CD4-positive, alpha-beta T cell (primary cell): ENCODE measurements at regions not wholly inside any gene's neighbourhood (a gene's known extent, or its start where the extent isn't known, plus 50 kb on each side); places are given as distances from the start of the nearest gene placed in this dataset.

Experiments used
- ATAC-seq: fragments of 200-7000 bp; cut with Tn5 transposase; one replicate; pipeline ENCODE4 v1.10.0; 2022; ENCODE audit warnings: mild to moderate bottlenecking; ENCODE audit not compliant: poor library complexity
- CTCF ChIA-PET: fragments of 350-600 bp; sonication (Branson Sonifier 250); formaldehyde crosslinking; loops from one replicate; lab custom pipeline; 2021; ENCODE audit warnings: antibody characterized with exemption, inconsistent platforms; lab: Charles Lee
- POLR2A ChIA-PET: fragments of 350-600 bp; sonication (Branson Sonifier 250); formaldehyde crosslinking; loops from one replicate; lab custom pipeline; 2021; ENCODE audit warnings: antibody characterized with exemption, inconsistent platforms; lab: Charles Lee
- DNase-seq, 14 experiments: peaks; one replicate each; pipeline ENCODE4 v3.0.0-alpha.2; 2013 to 2020; ENCODE audit warnings: mixed read lengths in 2 of 14
- H3K27ac ChIP-seq, 2 donors: one replicate each; pipeline versions ENCODE4 v1.5.1 to v1.7.0; 2013; ENCODE audit warnings: low read length in 2 of 2, low read depth in 1 of 2, mild to moderate bottlenecking in 1 of 2
- H3K27me3 ChIP-seq, 2 experiments: 1 replicate in 1 of 2; 2 replicates in 1 of 2; pipeline versions ENCODE4 v1.6.1 to v1.7.0; 2013; ENCODE audit warnings: low read length in 2 of 2, control low read depth in 1 of 2, mild to moderate bottlenecking in 1 of 2, moderate library complexity in 1 of 2; ENCODE audit not compliant: insufficient read depth in 2 of 2, control insufficient read depth in 1 of 2
- H3K36me3 ChIP-seq: one replicate; pipeline ENCODE4 v1.6.1; 2013; ENCODE audit warnings: low read length, control low read depth; ENCODE audit not compliant: insufficient read depth
- H3K4me1 ChIP-seq: one replicate; pipeline ENCODE4 v1.6.1; 2013; ENCODE audit warnings: low read length, control low read depth; ENCODE audit not compliant: insufficient read depth
- H3K4me3 ChIP-seq: one replicate; pipeline ENCODE4 v1.5.1; 2013; ENCODE audit warnings: mild to moderate bottlenecking, low read length, moderate library complexity
- H3K9me3 ChIP-seq, 2 experiments: 1 replicate in 1 of 2; 2 replicates in 1 of 2; pipeline versions ENCODE4 v1.6.1 to v1.7.0; 2013; ENCODE audit warnings: low read length in 2 of 2, mild to moderate bottlenecking in 2 of 2, control low read depth in 1 of 2, moderate library complexity in 1 of 2; ENCODE audit not compliant: control insufficient read depth in 1 of 2, insufficient read depth in 1 of 2
- H3K27ac Mint-ChIP-seq: one replicate; pipeline ENCODE4 v1.8.0; 2020; ENCODE audit warnings: mixed read lengths
- H3K27me3 Mint-ChIP-seq: one replicate; pipeline ENCODE4 v1.8.0; 2021; ENCODE audit warnings: mixed read lengths
- H3K36me3 Mint-ChIP-seq: one replicate; pipeline ENCODE4 v1.8.0; 2021; ENCODE audit warnings: low read depth, mixed read lengths
- H3K4me1 Mint-ChIP-seq: one replicate; pipeline ENCODE4 v1.8.0; 2021; ENCODE audit warnings: low read depth, mixed read lengths
- H3K4me3 Mint-ChIP-seq: one replicate; pipeline ENCODE4 v1.8.0; 2020; ENCODE audit warnings: mild to moderate bottlenecking, mixed read lengths
- H3K9me3 Mint-ChIP-seq: one replicate; pipeline ENCODE4 v1.8.0; 2020; ENCODE audit warnings: mixed read lengths
- intact Hi-C, 2 experiments: fragments of 100-400 bp; cut with DNase I in 1 of 2; cut with micrococcal nuclease in 1 of 2; formaldehyde crosslinking; loops; one replicate each; pipeline versions ENCODE4 v1.15.1 to v1.9.0; 2023 to 2025; cut with DNase I, micrococcal nuclease
- TF ChIP-seq, protein P1 (sequence below): fragments of 200-600 bp; IDR thresholded peaks from one replicate; pipeline ENCODE4 v1.8.0; 2022; ENCODE audit warnings: antibody characterized with exemption, mild to moderate bottlenecking

GRCh38 chr14:28494196-28494595, 272.4 kb upstream of the FOXG1 start:
- TF ChIP-seq, protein P1, sequence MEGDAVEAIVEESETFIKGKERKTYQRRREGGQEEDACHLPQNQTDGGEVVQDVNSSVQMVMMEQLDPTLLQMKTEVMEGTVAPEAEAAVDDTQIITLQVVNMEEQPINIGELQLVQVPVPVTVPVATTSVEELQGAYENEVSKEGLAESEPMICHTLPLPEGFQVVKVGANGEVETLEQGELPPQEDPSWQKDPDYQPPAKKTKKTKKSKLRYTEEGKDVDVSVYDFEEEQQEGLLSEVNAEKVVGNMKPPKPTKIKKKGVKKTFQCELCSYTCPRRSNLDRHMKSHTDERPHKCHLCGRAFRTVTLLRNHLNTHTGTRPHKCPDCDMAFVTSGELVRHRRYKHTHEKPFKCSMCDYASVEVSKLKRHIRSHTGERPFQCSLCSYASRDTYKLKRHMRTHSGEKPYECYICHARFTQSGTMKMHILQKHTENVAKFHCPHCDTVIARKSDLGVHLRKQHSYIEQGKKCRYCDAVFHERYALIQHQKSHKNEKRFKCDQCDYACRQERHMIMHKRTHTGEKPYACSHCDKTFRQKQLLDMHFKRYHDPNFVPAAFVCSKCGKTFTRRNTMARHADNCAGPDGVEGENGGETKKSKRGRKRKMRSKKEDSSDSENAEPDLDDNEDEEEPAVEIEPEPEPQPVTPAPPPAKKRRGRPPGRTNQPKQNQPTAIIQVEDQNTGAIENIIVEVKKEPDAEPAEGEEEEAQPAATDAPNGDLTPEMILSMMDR, result no peak
- Mint-ChIP-seq H3K4me1 (no peaks in the 10 kb centered on the region), H3K4me3 (no peak overlapping the region), H3K27ac (no peak overlapping the region), H3K27me3 (no peaks in the 10 kb centered on the region), H3K36me3 (no peaks in the 10 kb centered on the region), H3K9me3 (peaks cover 19% of the 10 kb centered on the region)
- ChIA-PET CTCF (no interaction called here), POLR2A (no interaction called here)
- Histone ChIP-seq H3K4me3 (no peak overlapping the region), H3K4me1 (no peaks in the 10 kb centered on the region), H3K9me3 (peaks cover 5 to 10% of the 10 kb centered on the region in 2 experiments), H3K36me3 (no peaks in the 10 kb centered on the region), H3K27me3 (no peaks in the 10 kb centered on the region), H3K27ac (no peak overlapping the region)
- DNase-seq (no peak), ATAC-seq (no peak)
- intact Hi-C loops, result no loop called here

GRCh38 chr14:28496364-28496763, 270.2 kb upstream of the FOXG1 start:
- Mint-ChIP-seq H3K4me1 (no peaks in the 10 kb centered on the region), H3K36me3 (no peaks in the 10 kb centered on the region), H3K4me3 (no peak overlapping the region), H3K27me3 (no peaks in the 10 kb centered on the region), H3K9me3 (peaks cover 15% of the 10 kb centered on the region), H3K27ac (no peak overlapping the region)
- H3K9me3 ChIP-seq, result peaks cover 5 to 12% of the 10 kb centered on the region in 2 experiments
- ChIA-PET POLR2A (no interaction called here), CTCF (no interaction called here)
- ATAC-seq (no peak), DNase-seq (no peak)
- no peaks in the 10 kb centered on the region for H3K4me1 ChIP-seq
- no peak overlapping the region for H3K4me3 ChIP-seq
- no peak overlapping the region for H3K27ac ChIP-seq
- TF ChIP-seq, protein P1, result no peak
- H3K27me3 ChIP-seq, result no peaks in the 10 kb centered on the region
- no peaks in the 10 kb centered on the region for H3K36me3 ChIP-seq
- intact Hi-C loops, result no loop called here

GRCh38 chr14:28502517-28502916, 264.1 kb upstream of the FOXG1 start:
- H3K27ac ChIP-seq, result no peak overlapping the region
- H3K4me3 Mint-ChIP-seq, result no peak overlapping the region
- POLR2A ChIA-PET, result no interaction called here
- TF ChIP-seq, protein P1, result no peak
- H3K27me3 ChIP-seq, result no peaks in the 10 kb centered on the region
- H3K9me3 Mint-ChIP-seq, result peaks cover 11% of the 10 kb centered on the region
- no peaks in the 10 kb centered on the region for H3K36me3 ChIP-seq
- ATAC-seq, result no peak
- no peaks in the 10 kb centered on the region for H3K27me3 Mint-ChIP-seq
- H3K36me3 Mint-ChIP-seq, result no peaks in the 10 kb centered on the region
- peaks cover 0 to 8% of the 10 kb centered on the region in 2 experiments for H3K9me3 ChIP-seq
- no peak for DNase-seq
- intact Hi-C loops, result no loop called here
- no peaks in the 10 kb centered on the region for H3K4me1 Mint-ChIP-seq
- no peaks in the 10 kb centered on the region for H3K4me1 ChIP-seq
- CTCF ChIA-PET, result no interaction called here
- no peak overlapping the region for H3K4me3 ChIP-seq
- no peak overlapping the region for H3K27ac Mint-ChIP-seq
